GM23248 (cell line): ENCODE measurements at regions not wholly inside any gene's neighbourhood (a gene's known extent, or its start where the extent isn't known, plus 50 kb on each side); places are given as distances from the start of the nearest gene placed in this dataset.
"Not testable (repeated sequence)": the region's sequence is repeated elsewhere in the genome, so short reads cannot be mapped to it uniquely, and the experiment has no call there.

Source experiments
- DNase-seq: peaks from one replicate; pipeline ENCODE4 v3.0.0-alpha.2; 2015
- H2AFZ ChIP-seq: fragments of 200-600 bp; sonication (generic); 2 replicates; pipeline ENCODE4 v1.6.1; 2016; ENCODE audit warnings: antibody characterized with exemption
- H3F3A ChIP-seq: fragments of 200-600 bp; sonication (generic); 2 replicates; pipeline ENCODE4 v1.6.1; 2016; ENCODE audit warnings: mild to moderate bottlenecking, antibody characterized with exemption, mixed run types; ENCODE audit not compliant: insufficient read depth
- H3K27ac ChIP-seq: fragments of 200-600 bp; sonication (generic); 2 replicates; pipeline ENCODE4 v1.5.1; 2016; ENCODE audit warnings: mild to moderate bottlenecking
- H3K27me3 ChIP-seq: fragments of 200-600 bp; sonication (generic); replicated peaks from 2 replicates; pipeline ENCODE4 v1.6.1; 2016; ENCODE audit warnings: mild to moderate bottlenecking; ENCODE audit not compliant: insufficient read depth
- H3K36me3 ChIP-seq: fragments of 200-600 bp; sonication (generic); 2 replicates; pipeline ENCODE4 v1.6.1; 2016; ENCODE audit warnings: low read depth, mild to moderate bottlenecking
- H3K4me1 ChIP-seq: fragments of 200-600 bp; sonication (generic); 2 replicates; pipeline ENCODE4 v1.6.1; 2016; ENCODE audit warnings: mild to moderate bottlenecking; ENCODE audit not compliant: insufficient read depth
- H3K4me2 ChIP-seq: fragments of 200-600 bp; sonication (generic); one replicate; pipeline ENCODE4 v1.6.1; 2016; ENCODE audit warnings: mild to moderate bottlenecking; ENCODE audit not compliant: unreplicated experiment
- H3K4me3 ChIP-seq: fragments of 200-600 bp; sonication (generic); 2 replicates; pipeline ENCODE4 v1.5.1; 2016; ENCODE audit warnings: mild to moderate bottlenecking
- H3K79me2 ChIP-seq: fragments of 200-600 bp; sonication (generic); 2 replicates; pipeline ENCODE4 v1.6.1; 2016; ENCODE audit warnings: mild to moderate bottlenecking; ENCODE audit not compliant: insufficient read depth
- H3K9ac ChIP-seq: fragments of 200-600 bp; sonication (generic); 2 replicates; pipeline ENCODE4 v1.6.1; 2016; ENCODE audit warnings: mild to moderate bottlenecking
- H3K9me2 ChIP-seq: fragments of 200-600 bp; sonication (generic); 2 replicates; pipeline ENCODE4 v1.6.1; 2016; ENCODE audit warnings: mixed run types, mild to moderate bottlenecking, moderate library complexity; ENCODE audit not compliant: insufficient read depth
- H3K9me3 ChIP-seq: fragments of 200-600 bp; sonication (generic); one replicate; pipeline ENCODE4 v1.6.1; 2017; ENCODE audit warnings: low read depth
- H4K20me1 ChIP-seq: fragments of 200-600 bp; sonication (generic); 2 replicates; pipeline ENCODE4 v1.6.0; 2016; ENCODE audit not compliant: insufficient read depth
- EZH2 ChIP-seq: fragments of 200-600 bp; sonication (generic); IDR thresholded peaks from 2 replicates; pipeline ENCODE4 v1.6.1; 2018; ENCODE audit warnings: antibody characterized with exemption, mild to moderate bottlenecking; ENCODE audit not compliant: insufficient read depth, poor library complexity, severe bottlenecking
- EZH2phosphoT487 ChIP-seq: fragments of 200-600 bp; sonication (generic); IDR thresholded peaks from 2 replicates; pipeline ENCODE4 v1.6.1; 2018; ENCODE audit warnings: antibody characterized with exemption, moderate library complexity, mild to moderate bottlenecking, low read depth; ENCODE audit not compliant: insufficient read depth
- WGBS, 2 experiments: methylation state at CpG; one replicate each; pipeline ENCODE4 v1.1.6; 2015 to 2017; ENCODE audit warnings: low lambda C conversion rate in 2 of 2, low coverage in 1 of 2; ENCODE audit errors: missing lambda C conversion rate in 2 of 2; 5-methylcytosine and 5-hydroxymethylcytosine counted together
- in situ Hi-C: fragments of 300-500 bp; cut with MboI; formaldehyde crosslinking; loops from 2 replicates; pipeline ENCODE4 v1.15.0; 2020

DNA sequence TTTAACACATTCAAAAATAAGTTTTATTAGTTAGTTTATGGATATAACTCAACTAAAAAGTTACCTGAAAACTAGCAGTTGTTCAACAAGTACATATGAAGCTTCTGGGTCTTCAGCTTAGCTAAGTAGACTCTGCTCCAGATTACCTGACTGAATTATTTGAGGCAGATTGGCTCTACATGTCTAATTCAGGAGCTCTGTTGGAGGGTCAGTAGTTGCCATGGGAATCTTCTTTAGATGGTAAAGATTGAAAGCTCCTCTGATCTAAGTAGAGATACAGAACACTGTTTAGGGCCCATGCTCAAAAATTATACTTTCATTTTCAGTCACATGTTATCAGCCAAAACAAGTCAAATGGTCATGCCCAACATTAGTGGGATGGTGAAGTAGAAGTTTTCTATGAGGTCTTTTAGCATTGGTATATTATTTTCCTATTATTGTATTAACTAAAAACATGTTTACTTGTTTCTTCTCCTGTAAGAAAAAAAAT lies 1476.9 kb downstream of the OTOL1 start:
- Histone ChIP-seq H3K27me3 (no peaks in the 10 kb centered on the region), H3K79me2 (no peaks in the 10 kb centered on the region), H3F3A (no peaks in the 10 kb centered on the region), H3K9me2 (no peaks in the 10 kb centered on the region), H3K4me3 (0 out of 2 replicates have a peak overlapping the region, but pooled peaks have one; percentile 19), H2AFZ (peak overlapping the region; percentile 58), H3K9me3 (no peaks in the 10 kb centered on the region), H3K36me3 (no peaks in the 10 kb centered on the region), H3K9ac (no peak overlapping the region), H3K27ac (no peak overlapping the region), H3K4me2 (peak overlapping the region; percentile 16), H4K20me1 (no peaks in the 10 kb centered on the region), H3K4me1 (no peaks in the 10 kb centered on the region)
- in situ Hi-C loops = no loop called here
- DNase-seq = no peak
- TF ChIP-seq EZH2 = no peak
- TF ChIP-seq EZH2phosphoT487 = no peak

DNA sequence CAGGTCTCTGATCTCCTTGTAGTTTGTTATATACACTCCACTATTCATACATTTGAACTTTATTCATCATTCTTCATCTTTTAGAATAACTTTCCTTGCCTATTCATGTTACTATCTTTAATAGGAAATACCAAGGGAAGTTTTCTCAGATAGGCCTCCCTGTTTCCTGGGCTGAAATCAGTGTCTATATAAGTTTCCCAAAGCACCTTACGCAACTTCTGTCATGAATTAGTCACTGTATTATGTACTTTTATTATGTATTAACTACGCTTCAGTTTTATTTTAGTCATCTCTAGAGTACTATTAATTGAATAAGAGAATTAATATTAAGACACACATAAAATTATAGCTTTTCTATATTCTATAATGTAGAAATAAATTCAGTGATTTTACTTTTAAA lies 1481.5 kb downstream of the OTOL1 start:
- peak; percentile 42 for DNase-seq
- no peak overlapping the region for H3K9ac ChIP-seq
- TF ChIP-seq EZH2phosphoT487 = no peak
- no peak for TF ChIP-seq EZH2
- no peak overlapping the region for H3K27ac ChIP-seq
- no peaks in the 10 kb centered on the region for H3K9me2 ChIP-seq
- no peaks in the 10 kb centered on the region for H4K20me1 ChIP-seq
- in situ Hi-C loops = no loop called here
- H2AFZ ChIP-seq = no peak overlapping the region
- H3K4me1 ChIP-seq = no peaks in the 10 kb centered on the region
- H3K9me3 ChIP-seq = no peaks in the 10 kb centered on the region
- H3K36me3 ChIP-seq = no peaks in the 10 kb centered on the region
- H3F3A ChIP-seq = no peaks in the 10 kb centered on the region
- no peaks in the 10 kb centered on the region for H3K27me3 ChIP-seq
- H3K4me2 ChIP-seq = no peak overlapping the region
- H3K4me3 ChIP-seq = no peak overlapping the region
- WGBS, 2 experiments = 59 to 63% methylated on average over 2 of the region's 2 CpGs
- no peaks in the 10 kb centered on the region for H3K79me2 ChIP-seq

DNA sequence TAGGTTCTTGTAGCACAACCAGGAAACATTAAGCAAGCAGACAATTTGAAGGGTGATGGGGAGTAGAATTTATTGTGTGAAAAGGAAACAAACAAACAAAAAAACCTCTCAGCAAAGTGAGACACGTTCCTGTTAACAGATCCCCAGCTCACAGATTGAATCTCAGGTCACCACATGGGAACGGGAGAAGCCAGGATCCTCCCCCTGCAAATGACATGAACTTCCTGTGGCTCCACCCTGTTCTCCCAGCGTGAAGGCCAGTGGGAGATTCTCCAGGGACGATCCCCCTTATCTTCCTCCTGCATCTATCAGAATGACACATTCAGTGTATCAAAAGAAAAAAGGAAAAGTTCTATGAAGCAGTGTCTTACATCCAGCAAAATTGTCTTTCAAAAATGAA lies 1488.1 kb downstream of the OTOL1 start:
- Histone ChIP-seq H3F3A (no peaks in the 10 kb centered on the region), H3K79me2 (no peaks in the 10 kb centered on the region), H3K4me1 (no peaks in the 10 kb centered on the region), H3K9ac (no peak overlapping the region), H3K9me2 (no peaks in the 10 kb centered on the region), H3K27ac (no peak overlapping the region), H2AFZ (peak overlapping the region; percentile 50), H4K20me1 (no peaks in the 10 kb centered on the region), H3K36me3 (no peaks in the 10 kb centered on the region), H3K27me3 (no peaks in the 10 kb centered on the region), H3K4me3 (no peak overlapping the region), H3K4me2 (no peak overlapping the region), H3K9me3 (no peaks in the 10 kb centered on the region)
- in situ Hi-C loops = no loop called here
- WGBS, 2 experiments = 23 to 30% methylated on average over 4 of the region's 4 CpGs
- TF ChIP-seq EZH2phosphoT487 (no peak), EZH2 (no peak)
- no peak for DNase-seq

DNA sequence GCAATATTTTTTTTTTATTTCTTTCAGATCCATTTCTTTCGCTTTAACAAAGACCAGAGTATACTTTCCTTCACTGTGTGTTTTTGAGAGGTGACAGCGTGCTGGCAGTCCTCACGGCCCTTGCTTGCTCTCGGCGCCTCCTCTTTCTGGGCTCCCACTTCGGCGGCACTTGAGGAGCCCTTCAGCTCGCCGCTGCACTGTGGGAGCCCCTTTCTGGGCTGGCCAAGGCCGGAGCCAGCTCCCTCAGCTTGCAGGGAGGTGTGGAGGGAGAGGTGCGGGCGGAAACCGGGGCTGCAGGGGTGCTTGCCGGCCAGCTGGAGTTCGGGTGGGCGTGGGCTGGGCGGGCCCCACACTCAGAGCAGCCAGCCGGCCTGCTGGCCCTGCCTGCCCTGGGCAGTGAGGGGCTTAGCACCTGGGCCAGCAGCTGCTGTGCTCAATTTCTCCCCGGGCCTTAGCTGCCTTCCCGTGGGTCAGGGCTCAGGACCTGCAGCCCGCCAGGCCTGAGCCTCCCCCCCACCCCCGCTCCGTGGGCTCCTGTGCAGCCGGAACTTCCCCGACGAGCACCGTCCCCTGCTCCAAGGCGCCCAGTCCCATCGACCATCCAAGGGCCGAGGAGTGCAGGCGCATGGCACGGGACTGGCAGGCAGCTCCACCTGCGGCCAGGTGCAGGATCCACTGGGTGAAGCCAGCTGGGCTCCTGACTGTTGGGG lies 1490.6 kb downstream of the OTOL1 start:
- H3K4me3 ChIP-seq, H3F3A ChIP-seq, H2AFZ ChIP-seq, H3K9me3 ChIP-seq, H3K9ac ChIP-seq, H3K79me2 ChIP-seq, H3K27me3 ChIP-seq, H3K4me1 ChIP-seq, in situ Hi-C loops, H3K27ac ChIP-seq, H3K36me3 ChIP-seq, DNase-seq, H3K9me2 ChIP-seq, H3K4me2 ChIP-seq, H4K20me1 ChIP-seq: not testable (repeated sequence)
- 74 to 79% methylated on average over 25 to 29 of the region's 33 CpGs for WGBS, 2 experiments

DNA sequence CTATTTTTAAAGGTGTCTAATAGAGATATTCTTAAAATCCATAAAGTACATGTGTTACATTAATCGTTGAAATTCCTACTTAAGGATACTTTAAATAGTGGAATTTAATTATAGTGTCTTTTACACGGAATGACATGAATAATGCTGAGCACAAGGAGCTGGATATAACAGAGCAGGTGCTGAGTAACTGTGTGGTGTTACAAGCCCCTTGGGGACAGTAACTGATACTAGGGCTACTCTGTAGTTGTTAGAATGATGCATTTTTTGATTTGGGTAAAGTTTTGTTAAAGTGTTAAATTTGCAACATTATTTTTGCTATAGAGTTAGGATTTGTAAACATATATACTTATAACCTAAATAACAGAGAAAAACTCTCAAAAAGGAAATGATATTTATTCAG lies 1496.1 kb downstream of the OTOL1 start:
- Histone ChIP-seq H3F3A (no peaks in the 10 kb centered on the region), H4K20me1 (no peaks in the 10 kb centered on the region), H3K9me2 (no peaks in the 10 kb centered on the region), H3K4me2 (no peak overlapping the region), H3K27me3 (no peaks in the 10 kb centered on the region), H3K36me3 (no peaks in the 10 kb centered on the region), H3K27ac (no peak overlapping the region), H3K79me2 (no peaks in the 10 kb centered on the region), H2AFZ (no peak overlapping the region), H3K4me1 (0 out of 2 replicates have a peak, but pooled peaks cover 6% of the 10 kb centered on the region), H3K4me3 (no peak overlapping the region), H3K9ac (no peak overlapping the region), H3K9me3 (no peaks in the 10 kb centered on the region)
- in situ Hi-C loops = no loop called here
- TF ChIP-seq EZH2phosphoT487 = no peak
- TF ChIP-seq EZH2 = no peak
- WGBS, 2 experiments = 34 to 41% methylated on average over 2 of the region's 2 CpGs
- DNase-seq = no peak
